GDM1 (cell line): ENCODE measurements at regions not wholly inside any gene's neighbourhood (a gene's known extent, or its start where the extent isn't known, plus 50 kb on each side); places are given as distances from the start of the nearest gene placed in this dataset.
"Not testable (repeated sequence)": the region's sequence is repeated elsewhere in the genome, so short reads cannot be mapped to it uniquely, and the experiment has no call there.

Experiments used
- DNase-seq: peaks from one replicate; lab custom pipeline; 2025; lab: John Stamatoyannopoulos, UW

DNA sequence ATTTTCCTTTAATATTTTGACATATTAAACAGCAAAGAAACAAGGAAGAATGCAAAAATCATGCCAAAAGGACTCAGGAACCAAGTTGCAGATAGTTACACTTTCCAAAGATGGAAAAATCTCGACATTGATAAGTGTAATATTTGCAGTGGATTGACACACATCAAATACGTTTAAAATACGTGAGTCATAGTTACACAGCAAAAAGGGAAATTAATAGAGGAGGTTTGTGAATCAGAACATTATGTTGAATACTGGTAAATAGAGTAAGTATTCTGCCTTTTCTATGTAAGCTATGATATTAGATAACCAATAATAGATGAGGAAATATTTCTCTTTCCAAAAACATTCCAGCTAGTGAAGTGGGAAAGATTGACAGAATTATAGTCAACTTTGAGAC, 1761.3 kb upstream of the IGFBP7 start:
- DNase-seq, result no peak

- DNase-seq, result no peak
These were observed 1738.8 kb upstream of the IGFBP7 start for GRCh38 chr4:58849026-58849425.

DNA sequence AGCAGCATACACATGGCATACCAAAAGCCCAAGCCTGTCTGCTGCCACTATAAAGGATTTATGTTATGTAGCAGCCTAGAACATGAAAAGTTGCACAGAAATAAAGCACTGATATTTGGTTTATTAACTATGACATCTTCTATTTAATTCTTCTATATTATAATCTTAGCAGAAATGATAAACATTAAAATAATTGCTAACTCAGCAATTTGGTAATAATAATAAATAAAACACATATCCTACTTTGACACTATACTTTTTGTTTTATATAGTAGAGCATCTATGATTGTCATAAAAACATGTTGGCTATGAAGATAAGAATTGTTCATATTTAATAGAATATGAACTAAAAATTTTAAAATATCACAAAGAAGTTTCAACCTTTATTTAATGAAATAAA, 1733.3 kb upstream of the IGFBP7 start:
- DNase-seq, result no peak

DNA sequence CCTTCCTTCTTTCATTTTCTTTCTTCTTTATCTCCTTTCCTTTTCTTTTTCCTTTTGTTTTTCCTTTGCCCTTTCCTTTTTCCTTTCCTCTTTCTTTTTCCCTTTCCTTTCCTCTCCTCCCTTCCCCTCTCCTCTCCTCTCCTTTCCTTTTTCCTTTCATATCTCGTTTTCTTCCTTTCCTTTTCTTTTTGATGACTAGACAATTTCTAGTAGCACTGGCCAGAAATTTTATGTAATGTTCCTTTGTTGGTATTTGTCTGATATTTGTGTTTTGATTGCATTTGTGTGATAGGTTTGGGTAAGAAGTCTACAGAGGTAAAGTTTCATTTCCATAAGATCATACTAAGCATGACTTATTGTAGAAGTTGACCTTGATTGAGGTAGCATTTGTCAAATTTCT, 1722.9 kb upstream of the IGFBP7 start:
- DNase-seq, result no peak

DNA sequence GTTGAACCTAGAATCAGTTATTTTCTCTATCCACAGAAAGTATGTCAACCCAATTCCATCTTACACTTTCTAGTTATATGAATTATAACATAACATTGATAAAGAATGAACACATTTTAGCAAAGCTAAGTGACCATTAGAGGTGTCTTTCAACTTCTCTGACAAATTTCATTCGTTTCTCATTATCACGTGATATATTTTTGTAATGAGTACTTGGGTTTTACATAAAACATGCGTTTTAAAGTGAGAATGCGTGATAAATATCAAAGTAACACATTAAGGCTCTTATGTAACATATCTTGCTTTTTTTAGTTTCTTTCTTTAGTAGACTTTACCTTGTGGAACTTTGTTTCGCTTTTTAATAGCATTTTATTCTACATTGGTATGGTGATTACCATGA, 1715.1 kb upstream of the IGFBP7 start:
- DNase-seq, result no peak

DNA sequence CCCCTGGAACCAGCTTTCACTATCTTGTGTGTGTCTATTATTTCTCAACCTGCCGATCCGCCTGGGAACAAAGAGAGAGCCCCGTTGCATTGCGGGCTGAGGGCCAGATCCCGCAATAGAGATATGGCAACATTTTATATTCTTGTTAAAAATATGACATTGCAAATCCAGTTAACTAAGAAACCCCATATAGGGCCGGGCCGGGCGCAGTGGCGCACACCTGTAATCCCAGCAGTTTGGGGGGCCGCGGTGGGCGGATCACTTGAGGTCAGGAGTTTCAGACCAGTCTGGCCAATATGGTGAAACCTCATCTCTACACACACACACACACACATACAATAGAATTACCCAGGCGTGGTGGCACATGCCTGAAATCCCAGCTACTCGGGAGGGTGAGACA, 1708.4 kb upstream of the IGFBP7 start:
- DNase-seq, result not testable (repeated sequence)

DNA sequence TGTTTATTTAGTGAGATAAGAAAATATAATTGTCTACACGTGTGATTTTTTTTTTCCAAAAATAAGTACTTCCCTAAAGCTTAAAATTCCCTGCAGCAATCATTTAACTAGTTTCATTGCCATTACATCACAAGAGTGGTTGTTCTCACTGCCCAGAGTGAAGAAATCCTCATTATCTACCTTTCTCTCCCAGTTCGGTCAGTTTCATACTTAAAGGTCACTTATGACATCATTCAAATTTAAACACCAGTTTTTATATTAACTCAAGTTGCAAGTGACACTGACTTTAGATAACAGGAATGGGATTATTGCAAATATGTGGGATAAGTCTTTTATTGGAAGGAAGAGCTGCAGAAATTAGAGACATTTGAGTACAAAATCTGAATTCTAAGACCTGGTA, 1699.8 kb upstream of the IGFBP7 start:
- DNase-seq, result no peak

GRCh38 chr4:58809366-58809765, 1699.2 kb upstream of the IGFBP7 start:
- no peak for DNase-seq

- DNase-seq, result no peak
These were observed 1698.6 kb upstream of the IGFBP7 start for GRCh38 chr4:58808817-58809216.

DNA sequence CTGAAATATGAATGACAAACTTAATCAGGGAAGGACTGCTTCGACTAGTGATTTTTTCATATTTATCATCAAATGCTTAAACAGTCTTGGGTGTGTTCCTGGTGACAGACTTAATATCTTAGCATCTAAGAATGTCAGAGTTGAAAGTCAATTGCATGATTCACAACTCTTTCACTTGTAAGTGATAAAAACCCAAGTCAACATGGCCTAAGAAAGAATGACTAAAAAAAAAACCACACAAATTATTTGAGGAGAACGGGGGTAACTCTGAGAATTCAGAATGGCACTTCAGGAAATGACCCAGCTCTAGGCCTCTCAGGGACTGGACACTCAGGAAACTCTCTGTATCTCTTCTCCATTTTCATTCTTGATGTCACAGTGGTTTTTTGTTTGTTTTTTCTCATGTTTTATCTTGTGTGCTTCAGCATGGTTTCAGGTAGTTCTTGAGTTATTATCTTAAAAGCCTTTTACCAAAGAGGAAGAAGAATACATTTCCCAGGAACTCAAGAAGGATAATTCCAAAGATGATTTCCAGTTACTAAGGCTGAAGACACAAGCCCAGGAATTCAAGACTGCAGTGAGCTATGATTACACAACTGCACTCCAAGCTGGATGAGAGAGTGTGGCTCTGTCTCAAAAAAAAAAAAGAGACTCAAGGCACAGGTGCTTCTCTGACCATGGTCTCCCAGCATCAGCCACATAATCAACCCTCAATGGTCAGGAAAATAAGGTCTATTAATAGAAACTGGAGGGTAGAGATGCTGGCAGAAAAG, 1697.8 kb upstream of the IGFBP7 start:
- no peak for DNase-seq

GRCh38 chr4:58776627-58777026, 1666.4 kb upstream of the IGFBP7 start:
- DNase-seq, result no peak

GRCh38 chr4:58767598-58767997, 1657.4 kb upstream of the IGFBP7 start:
- DNase-seq, result no peak

DNA sequence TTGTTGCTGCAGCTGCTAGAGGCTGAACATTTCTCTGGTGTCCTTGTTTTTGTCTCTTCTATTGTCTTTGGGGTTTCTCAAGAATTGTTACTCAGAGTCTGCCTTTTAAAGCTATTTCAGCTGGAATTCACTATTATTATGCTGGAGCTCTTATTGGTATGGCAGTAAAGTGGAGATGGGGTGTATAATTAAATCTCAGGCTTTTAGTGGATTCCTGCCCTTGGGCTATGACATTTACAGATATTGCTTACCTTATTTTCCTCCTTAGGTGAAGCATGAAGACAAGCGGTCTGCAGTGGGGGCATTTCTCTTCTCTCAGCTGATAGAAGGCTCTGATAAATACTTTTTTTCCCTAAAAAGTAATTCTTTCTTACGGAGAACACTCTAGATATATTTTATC, 1656.6 kb upstream of the IGFBP7 start:
- DNase-seq, result no peak

GRCh38 chr4:58761563-58761962, 1651.4 kb upstream of the IGFBP7 start:
- no peak for DNase-seq

DNA sequence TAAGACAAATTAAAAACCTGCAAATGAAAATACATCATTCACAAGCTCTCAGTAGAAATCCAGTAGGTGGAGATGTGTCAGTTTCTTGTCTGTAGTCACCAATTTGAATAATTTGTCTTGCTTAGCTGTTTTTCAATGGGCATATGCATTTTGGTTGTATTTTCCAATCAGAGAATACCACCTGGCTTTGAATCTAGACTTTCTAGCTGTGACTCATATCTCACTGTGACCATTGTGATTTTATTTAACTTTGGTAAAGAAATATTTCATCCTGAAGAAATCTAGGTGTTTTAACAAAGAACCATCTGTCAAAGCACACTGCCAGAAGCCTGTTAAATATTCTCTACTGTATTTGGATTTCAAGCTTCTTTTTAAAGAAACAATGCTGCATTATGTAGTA, 1650.6 kb upstream of the IGFBP7 start:
- no peak for DNase-seq

GRCh38 chr4:58760100-58760499, 1649.9 kb upstream of the IGFBP7 start:
- no peak for DNase-seq

GRCh38 chr4:58749206-58749605, 1639.0 kb upstream of the IGFBP7 start:
- no peak for DNase-seq

DNA sequence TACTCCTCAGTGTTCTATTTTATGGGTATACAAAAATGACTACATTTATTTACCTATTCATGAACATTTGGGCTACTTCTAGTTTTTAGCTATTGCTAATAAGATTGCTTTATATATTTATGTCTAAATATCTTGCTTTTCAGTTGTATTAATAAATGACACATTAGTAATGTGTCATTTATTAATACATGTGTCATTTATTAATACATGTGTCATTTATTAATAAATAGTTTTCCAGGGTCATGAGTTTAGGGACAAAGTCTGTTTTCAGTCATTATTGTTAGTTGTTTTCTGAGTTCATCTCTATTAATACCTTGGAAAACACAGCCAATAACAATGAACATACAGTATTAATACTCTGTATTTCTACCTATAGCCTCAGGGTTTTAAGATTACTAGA, 1630.7 kb upstream of the IGFBP7 start:
- no peak for DNase-seq

GRCh38 chr4:58739275-58739674, 1629.1 kb upstream of the IGFBP7 start:
- no peak for DNase-seq

- no peak for DNase-seq
These were observed 1628.2 kb upstream of the IGFBP7 start for GRCh38 chr4:58738375-58738774.

DNA sequence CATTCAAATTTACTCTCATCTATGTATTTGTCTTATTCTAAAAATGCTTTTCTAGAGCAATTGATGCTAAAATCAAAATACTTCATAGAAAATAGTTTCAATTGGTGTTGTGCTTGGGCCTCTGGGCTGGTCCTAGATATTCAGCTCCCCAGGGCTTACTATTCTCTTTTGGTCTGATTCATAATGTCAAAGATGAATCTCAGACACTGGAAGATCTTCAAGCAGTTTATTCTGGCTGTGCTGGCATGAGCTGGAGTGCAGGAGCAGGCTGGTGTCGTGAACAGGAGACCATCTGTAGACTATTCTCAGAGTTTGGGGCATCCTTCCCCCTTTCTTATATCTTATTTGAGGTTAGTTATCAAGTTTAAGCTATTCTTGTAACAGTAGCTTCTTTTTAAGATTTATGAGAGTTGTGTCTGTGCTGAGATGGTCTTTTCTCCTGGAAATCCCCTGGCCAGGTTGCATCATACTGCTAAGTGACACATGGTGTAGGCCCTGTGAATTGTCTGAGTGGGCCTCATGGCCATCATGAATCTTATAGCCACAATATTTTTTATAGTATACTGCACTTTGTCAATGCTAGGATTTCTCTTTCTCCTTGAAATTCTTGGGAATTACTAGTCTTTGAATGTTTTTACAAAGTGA, 1624.0 kb upstream of the IGFBP7 start:
- DNase-seq, result no peak

GRCh38 chr4:58732973-58733372, 1622.8 kb upstream of the IGFBP7 start:
- DNase-seq, result no peak

- no peak for DNase-seq
These were observed 1613.8 kb upstream of the IGFBP7 start for GRCh38 chr4:58723954-58724353.

- no peak for DNase-seq
These were observed 1600.9 kb upstream of the IGFBP7 start for GRCh38 chr4:58711039-58711438.
